PC-9 (cell line): ENCODE measurements at regions not wholly inside any gene's neighbourhood (a gene's known extent, or its start where the extent isn't known, plus 50 kb on each side); places are given as distances from the start of the nearest gene placed in this dataset.

ENCODE experiments used
- BruUV-seq: library from RNA; stranded (reverse); fragments of 400-500 nt; replicated peaks from 2 replicates; lab custom pipeline; 2021; lab: Mats Ljungman, UMichigan
- CTCF ChIA-PET: fragments of 300-600 bp; sonication (Branson Sonifier 250); formaldehyde crosslinking; loops from one replicate; lab custom pipeline; 2022; ENCODE audit warnings: antibody characterized with exemption; lab: Charles Lee
- POLR2A ChIA-PET: fragments of 300-600 bp; sonication (Branson Sonifier 250); formaldehyde crosslinking; loops from one replicate; lab custom pipeline; 2022; ENCODE audit warnings: antibody characterized with exemption; ENCODE audit not compliant: unreplicated experiment; lab: Charles Lee
- DNase-seq, 2 experiments: peaks; one replicate each; pipeline versions ENCODE4 v3.0.0 to v3.0.0-alpha.2; 2015 to 2022; ENCODE audit warnings: mixed read lengths in 1 of 2
- H2AFZ ChIP-seq: fragments of 200-600 bp; sonication (generic); 2 replicates; pipeline ENCODE4 v1.8.1; 2017; ENCODE audit warnings: antibody characterized with exemption
- H3F3A ChIP-seq: fragments of 200-600 bp; sonication (generic); 2 replicates; pipeline ENCODE4 v1.8.1; 2017; ENCODE audit warnings: antibody characterized with exemption, mild to moderate bottlenecking, low read depth; ENCODE audit not compliant: insufficient read depth
- H3K27ac ChIP-seq: fragments of 200-600 bp; sonication (generic); 2 replicates; pipeline ENCODE4 v1.6.1; 2016; ENCODE audit warnings: mixed run types
- H3K27me3 ChIP-seq: fragments of 200-600 bp; sonication (generic); 2 replicates; pipeline ENCODE4 v1.6.1; 2016; ENCODE audit warnings: low read depth, mixed run types; ENCODE audit not compliant: insufficient read depth
- H3K36me3 ChIP-seq: fragments of 200-600 bp; sonication (generic); 2 replicates; pipeline ENCODE4 v1.6.1; 2016; ENCODE audit warnings: low read depth, mixed run types
- H3K4me1 ChIP-seq: fragments of 200-600 bp; sonication (generic); replicated peaks from 2 replicates; pipeline ENCODE4 v1.6.1; 2016; ENCODE audit warnings: mixed run types; ENCODE audit not compliant: insufficient read depth
- H3K4me2 ChIP-seq: fragments of 200-600 bp; sonication (generic); 2 replicates; pipeline ENCODE4 v1.6.1; 2017; ENCODE audit warnings: mixed run types
- H3K4me3 ChIP-seq: fragments of 200-600 bp; sonication (generic); 2 replicates; pipeline ENCODE4 v1.6.1; 2016; ENCODE audit warnings: mixed run types
- H3K79me2 ChIP-seq: fragments of 200-600 bp; sonication (generic); 2 replicates; pipeline ENCODE4 v1.6.1; 2017; ENCODE audit warnings: low read depth, mixed run types
- H3K9me2 ChIP-seq: fragments of 200-600 bp; sonication (generic); 2 replicates; pipeline ENCODE4 v1.8.1; 2017; ENCODE audit warnings: mild to moderate bottlenecking; ENCODE audit not compliant: insufficient read depth
- H3K9me3 ChIP-seq: fragments of 200-600 bp; sonication (generic); 2 replicates; pipeline ENCODE4 v1.8.1; 2016; ENCODE audit warnings: low read depth; ENCODE audit not compliant: insufficient read depth
- H4K20me1 ChIP-seq: fragments of 200-600 bp; sonication (generic); 2 replicates; pipeline ENCODE4 v1.8.1; 2017; ENCODE audit not compliant: insufficient read depth
- CTCF ChIP-seq: fragments of 200-600 bp; sonication (generic); conservative IDR thresholded peaks from 2 replicates; pipeline ENCODE4 v1.6.1; 2017; ENCODE audit warnings: mixed run types, antibody characterized with exemption, mild to moderate bottlenecking, moderate library complexity
- EZH2 ChIP-seq: fragments of 200-600 bp; sonication (generic); IDR thresholded peaks from 2 replicates; pipeline ENCODE4 v1.8.0; 2017; ENCODE audit warnings: antibody characterized with exemption, low read depth
- intact Hi-C: fragments of 100-400 bp; cut with micrococcal nuclease; formaldehyde crosslinking; loops from one replicate; pipeline ENCODE4 v1.10.0; 2022; ENCODE audit not compliant: unreplicated experiment

- no peak overlapping the region for H3K27ac ChIP-seq
- no peaks in the 10 kb centered on the region for H3K9me3 ChIP-seq
- intact Hi-C loops, result no loop called here
- no peak overlapping the region for H3K4me2 ChIP-seq
- ChIA-PET CTCF (no interaction called here), POLR2A (no interaction called here)
- H2AFZ ChIP-seq, result no peak overlapping the region
- BruUV-seq, result no TSS peak
- no peak overlapping the region for H3K4me3 ChIP-seq
- no peak for DNase-seq
- no peaks in the 10 kb centered on the region for H3K27me3 ChIP-seq
- TF ChIP-seq EZH2 (no peak), CTCF (no peak)
- H3K9me2 ChIP-seq, result 0 out of 2 replicates have a peak, but pooled peaks cover 3% of the 10 kb centered on the region
- peaks cover 21% of the 10 kb centered on the region for H3K79me2 ChIP-seq
- no peaks in the 10 kb centered on the region for H3K36me3 ChIP-seq
- H3K4me1 ChIP-seq, result no peaks in the 10 kb centered on the region
- H4K20me1 ChIP-seq, result no peaks in the 10 kb centered on the region; the same call in 1 of the 2 replicates
- H3F3A ChIP-seq, result no peaks in the 10 kb centered on the region
Measured at GRCh38 chr12:107364875-107365518, 271.6 kb upstream of the CRY1 start.

GRCh38 chr12:107365703-107366102 is 272.4 kb upstream of the CRY1 start:
- Histone ChIP-seq H3K4me1 (no peaks in the 10 kb centered on the region), H3F3A (no peaks in the 10 kb centered on the region), H3K27me3 (no peaks in the 10 kb centered on the region), H3K79me2 (peaks cover 17% of the 10 kb centered on the region; the same call in 1 of the 2 replicates), H3K4me3 (no peak overlapping the region), H3K4me2 (no peak overlapping the region), H3K36me3 (no peaks in the 10 kb centered on the region), H3K9me3 (no peaks in the 10 kb centered on the region), H4K20me1 (no peaks in the 10 kb centered on the region; the same call in 1 of the 2 replicates), H3K27ac (no peak overlapping the region), H2AFZ (no peak overlapping the region), H3K9me2 (0 out of 2 replicates have a peak, but pooled peaks cover 3% of the 10 kb centered on the region)
- ChIA-PET POLR2A (interaction anchor here (0.6 kb wide), 1 partner anchor 28 kb away, joined by 4 read pairs; no protein-coding TSS in a partner anchor), CTCF (no interaction called here)
- intact Hi-C loops, result no loop called here
- DNase-seq, result no peak
- BruUV-seq, result no TSS peak
- TF ChIP-seq EZH2 (no peak), CTCF (no peak)

GRCh38 chr12:107366322-107366721 is 273.0 kb upstream of the CRY1 start:
- no peaks in the 10 kb centered on the region; the same call in 1 of the 2 replicates for H4K20me1 ChIP-seq
- H3K4me1 ChIP-seq, result no peaks in the 10 kb centered on the region
- POLR2A ChIA-PET, result interaction anchor here (0.6 kb wide), 1 partner anchor 27 kb away, joined by 4 read pairs; no protein-coding TSS in a partner anchor
- no peaks in the 10 kb centered on the region for H3K36me3 ChIP-seq
- CTCF ChIA-PET, result no interaction called here
- peaks cover 17% of the 10 kb centered on the region; the same call in 1 of the 2 replicates for H3K79me2 ChIP-seq
- TF ChIP-seq CTCF, result no peak
- no peaks in the 10 kb centered on the region for H3K9me3 ChIP-seq
- H3K4me2 ChIP-seq, result no peak overlapping the region
- H2AFZ ChIP-seq, result no peak overlapping the region
- no peak overlapping the region for H3K4me3 ChIP-seq
- H3F3A ChIP-seq, result no peaks in the 10 kb centered on the region; the same call in 1 of the 2 replicates
- no peak for DNase-seq
- no peak overlapping the region for H3K27ac ChIP-seq
- H3K9me2 ChIP-seq, result 0 out of 2 replicates have a peak, but pooled peaks cover 3% of the 10 kb centered on the region
- no peaks in the 10 kb centered on the region for H3K27me3 ChIP-seq
- BruUV-seq, result no TSS peak
- intact Hi-C loops, result no loop called here
